HFFc6 (cell line): ENCODE measurements at regions not wholly inside any gene's neighbourhood (a gene's known extent, or its start where the extent isn't known, plus 50 kb on each side); places are given as distances from the start of the nearest gene placed in this dataset.

Experiments used
- DNase-seq: peaks from one replicate; pipeline ENCODE4 v3.0.0-alpha.2; 2018
- H3K27ac Mint-ChIP-seq: 2 replicates; pipeline ENCODE4 v1.8.0; 2020; ENCODE audit warnings: mild to moderate bottlenecking, mixed read lengths
- H3K27me3 Mint-ChIP-seq: 2 replicates; pipeline ENCODE4 v1.8.0; 2021; ENCODE audit warnings: mild to moderate bottlenecking, moderate library complexity, mixed read lengths; ENCODE audit not compliant: insufficient read depth
- H3K36me3 Mint-ChIP-seq: 2 replicates; pipeline ENCODE4 v1.8.0; 2021; ENCODE audit warnings: low read depth, mixed read lengths
- H3K4me1 Mint-ChIP-seq: 2 replicates; pipeline ENCODE4 v1.8.0; 2020; ENCODE audit warnings: low read depth, mixed read lengths
- H3K4me3 Mint-ChIP-seq: 2 replicates; pipeline ENCODE4 v1.8.0; 2020; ENCODE audit warnings: mild to moderate bottlenecking, moderate library complexity, mixed read lengths
- H3K9me3 Mint-ChIP-seq: 2 replicates; pipeline ENCODE4 v1.8.0; 2020; ENCODE audit warnings: mild to moderate bottlenecking, mixed read lengths
- TF ChIP-seq, protein P1 (sequence below): fragments of 200-600 bp; sonication (generic); IDR thresholded peaks from 2 replicates; pipeline ENCODE4 v1.5.0; 2021; ENCODE audit warnings: antibody characterized with exemption, mild to moderate bottlenecking

DNA sequence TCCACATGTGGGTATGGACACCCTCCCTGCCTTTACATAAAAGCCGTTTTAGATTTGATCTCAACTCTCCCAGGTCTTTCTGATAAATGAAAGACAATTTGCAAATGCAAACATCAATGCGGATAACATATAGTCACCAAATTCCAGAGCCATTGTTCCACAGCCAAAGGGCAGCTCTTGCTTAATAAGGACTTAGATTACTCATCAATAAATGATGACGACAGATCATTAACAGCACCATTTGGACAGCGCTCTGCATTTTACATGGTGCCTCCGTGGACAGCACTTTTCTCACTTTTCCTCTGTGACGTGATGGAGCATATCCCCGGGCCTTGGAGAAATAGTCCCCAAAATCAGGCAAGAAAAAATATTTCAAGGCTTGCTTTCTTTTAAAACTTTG lies 370.3 kb upstream of the CELF2 start:
- H3K27ac Mint-ChIP-seq: no peak overlapping the region
- DNase-seq: no peak
- no peak overlapping the region for H3K4me3 Mint-ChIP-seq
- H3K9me3 Mint-ChIP-seq: peaks cover 13% of the 10 kb centered on the region; the same call in 1 of the 2 replicates
- H3K27me3 Mint-ChIP-seq: no peaks in the 10 kb centered on the region; the same call in none of the 2 replicates
- H3K4me1 Mint-ChIP-seq: no peaks in the 10 kb centered on the region
- H3K36me3 Mint-ChIP-seq: no peaks in the 10 kb centered on the region
- TF ChIP-seq, protein P1, sequence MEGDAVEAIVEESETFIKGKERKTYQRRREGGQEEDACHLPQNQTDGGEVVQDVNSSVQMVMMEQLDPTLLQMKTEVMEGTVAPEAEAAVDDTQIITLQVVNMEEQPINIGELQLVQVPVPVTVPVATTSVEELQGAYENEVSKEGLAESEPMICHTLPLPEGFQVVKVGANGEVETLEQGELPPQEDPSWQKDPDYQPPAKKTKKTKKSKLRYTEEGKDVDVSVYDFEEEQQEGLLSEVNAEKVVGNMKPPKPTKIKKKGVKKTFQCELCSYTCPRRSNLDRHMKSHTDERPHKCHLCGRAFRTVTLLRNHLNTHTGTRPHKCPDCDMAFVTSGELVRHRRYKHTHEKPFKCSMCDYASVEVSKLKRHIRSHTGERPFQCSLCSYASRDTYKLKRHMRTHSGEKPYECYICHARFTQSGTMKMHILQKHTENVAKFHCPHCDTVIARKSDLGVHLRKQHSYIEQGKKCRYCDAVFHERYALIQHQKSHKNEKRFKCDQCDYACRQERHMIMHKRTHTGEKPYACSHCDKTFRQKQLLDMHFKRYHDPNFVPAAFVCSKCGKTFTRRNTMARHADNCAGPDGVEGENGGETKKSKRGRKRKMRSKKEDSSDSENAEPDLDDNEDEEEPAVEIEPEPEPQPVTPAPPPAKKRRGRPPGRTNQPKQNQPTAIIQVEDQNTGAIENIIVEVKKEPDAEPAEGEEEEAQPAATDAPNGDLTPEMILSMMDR: no peak

DNA sequence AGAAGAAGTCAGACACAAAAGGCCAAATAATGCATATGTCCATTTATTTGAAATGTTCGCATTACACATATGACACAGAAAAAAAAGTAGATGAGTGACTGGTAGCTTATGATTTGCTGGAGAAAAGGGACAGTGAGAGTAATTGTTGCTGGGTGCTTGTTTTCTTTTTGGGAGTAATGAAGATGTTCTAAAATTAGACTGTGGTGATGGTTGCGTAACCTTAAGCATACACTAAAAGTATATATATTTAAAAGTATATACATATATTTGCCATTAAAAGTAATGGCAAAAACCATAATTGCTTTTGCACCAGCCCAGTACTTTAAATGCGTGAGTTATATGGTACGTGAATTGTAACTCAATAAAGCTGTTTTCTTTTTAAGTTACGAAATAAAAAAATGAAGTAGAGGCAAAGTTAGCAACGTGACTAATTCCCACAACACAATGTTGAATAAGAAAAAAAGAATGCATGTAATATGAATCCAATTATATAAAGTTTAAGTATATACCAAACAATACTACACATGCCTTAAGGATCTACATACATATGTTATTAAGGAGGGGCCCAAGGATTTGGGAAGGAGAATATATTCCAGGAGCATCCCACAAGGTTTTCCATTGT lies 360.4 kb upstream of the CELF2 start:
- no peak overlapping the region for H3K4me3 Mint-ChIP-seq
- H3K4me1 Mint-ChIP-seq: no peaks in the 10 kb centered on the region
- TF ChIP-seq, protein P1: no peak
- H3K9me3 Mint-ChIP-seq: peaks cover 9% of the 10 kb centered on the region
- no peaks in the 10 kb centered on the region for H3K36me3 Mint-ChIP-seq
- no peak for DNase-seq
- no peak overlapping the region for H3K27ac Mint-ChIP-seq
- H3K27me3 Mint-ChIP-seq: no peaks in the 10 kb centered on the region

DNA sequence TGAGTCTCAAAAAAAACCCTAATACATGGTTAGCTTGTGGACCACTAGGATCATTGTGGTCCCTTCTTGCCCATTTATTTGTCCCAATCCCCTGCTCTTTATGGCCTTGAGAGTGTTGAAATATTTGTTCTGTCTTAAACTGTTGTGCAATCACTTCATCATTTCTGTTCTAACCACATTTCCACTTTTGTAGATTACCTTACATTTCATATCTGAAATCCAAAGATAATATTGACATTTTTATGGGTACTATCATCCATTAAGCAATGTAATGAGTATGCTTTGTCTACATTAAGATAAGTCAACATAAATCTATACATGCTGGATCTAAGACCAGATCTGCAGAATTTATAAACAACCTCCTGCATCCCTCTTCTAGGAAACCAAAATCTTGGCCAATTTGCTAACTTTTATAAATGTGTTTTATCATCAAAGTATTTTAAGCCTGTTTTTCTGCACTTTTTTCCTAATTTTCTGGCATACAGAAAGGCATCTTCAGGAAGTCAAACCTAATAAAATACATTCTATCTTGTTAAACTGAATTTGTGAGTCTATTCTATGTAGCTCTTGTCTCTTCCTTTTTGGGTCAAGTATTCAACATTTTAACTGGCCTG lies 359.4 kb upstream of the CELF2 start:
- Mint-ChIP-seq H3K4me3 (no peak overlapping the region), H3K27ac (no peak overlapping the region), H3K4me1 (no peaks in the 10 kb centered on the region), H3K9me3 (peaks cover 9% of the 10 kb centered on the region), H3K27me3 (no peaks in the 10 kb centered on the region), H3K36me3 (no peaks in the 10 kb centered on the region)
- no peak for DNase-seq
- TF ChIP-seq, protein P1: no peak

DNA sequence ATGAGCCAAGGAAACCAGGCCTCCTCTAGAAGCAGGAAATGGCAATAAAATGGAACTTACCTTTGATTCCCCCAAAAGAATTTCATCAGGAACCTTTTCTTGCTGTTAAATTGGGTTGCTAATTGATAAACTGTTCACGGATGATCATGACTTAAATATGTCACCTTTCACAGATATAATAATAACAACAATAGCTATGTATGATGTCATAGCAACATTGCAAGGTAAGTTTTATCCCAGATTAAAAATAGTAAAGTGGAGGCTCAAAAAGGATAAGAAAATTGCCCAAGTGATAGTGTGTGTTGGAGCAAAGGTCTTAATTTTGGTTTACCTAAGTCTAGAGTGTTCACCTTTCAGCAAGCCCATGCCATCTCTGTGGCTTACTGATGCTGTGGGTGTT lies 357.6 kb upstream of the CELF2 start:
- no peaks in the 10 kb centered on the region for H3K36me3 Mint-ChIP-seq
- TF ChIP-seq, protein P1: no peak
- no peak overlapping the region for H3K27ac Mint-ChIP-seq
- no peaks in the 10 kb centered on the region for H3K4me1 Mint-ChIP-seq
- H3K27me3 Mint-ChIP-seq: no peaks in the 10 kb centered on the region
- H3K4me3 Mint-ChIP-seq: no peak overlapping the region
- peaks cover 9% of the 10 kb centered on the region for H3K9me3 Mint-ChIP-seq
- DNase-seq: no peak

DNA sequence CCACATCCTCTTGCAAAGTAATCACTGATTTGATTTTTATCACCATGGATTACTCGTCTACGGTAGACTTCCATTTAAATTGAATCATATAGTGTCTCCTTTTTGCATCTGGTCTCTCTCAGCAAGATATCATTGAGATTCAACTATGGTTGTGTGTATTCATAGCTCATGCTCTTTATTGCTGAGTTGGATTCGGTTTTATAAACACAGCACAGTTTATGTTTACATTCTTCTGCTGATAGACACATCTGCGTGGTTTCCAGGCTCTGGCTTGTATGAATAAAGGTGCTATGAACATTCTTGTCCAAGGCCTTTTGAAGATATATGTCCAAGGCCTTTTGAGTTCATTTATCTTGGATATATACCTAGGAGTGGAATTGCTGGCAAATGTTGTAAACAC lies 356.5 kb upstream of the CELF2 start:
- Mint-ChIP-seq H3K27ac (no peak overlapping the region), H3K27me3 (no peaks in the 10 kb centered on the region), H3K4me3 (no peak overlapping the region), H3K4me1 (no peaks in the 10 kb centered on the region), H3K9me3 (peaks cover 9% of the 10 kb centered on the region), H3K36me3 (no peaks in the 10 kb centered on the region)
- no peak for DNase-seq
- TF ChIP-seq, protein P1: no peak
